GM18873 (cell line): ENCODE measurements at regions not wholly inside any gene's neighbourhood (a gene's known extent, or its start where the extent isn't known, plus 50 kb on each side); places are given as distances from the start of the nearest gene placed in this dataset.
"Not testable (repeated sequence)": the region's sequence is repeated elsewhere in the genome, so short reads cannot be mapped to it uniquely, and the experiment has no call there.

Experiments
- ATAC-seq: cut with Tn5 transposase; IDR thresholded peaks from one replicate; pipeline ENCODE4 v1.9.1; 2021; ENCODE audit warnings: mild to moderate bottlenecking, moderate library complexity, moderate number of reproducible peaks; ENCODE audit not compliant: unreplicated experiment, low FRiP score

- ATAC-seq: no peak
Observed at GRCh38 chr13:52931539-52932431, 83.3 kb upstream of the PCDH8 start.

DNA sequence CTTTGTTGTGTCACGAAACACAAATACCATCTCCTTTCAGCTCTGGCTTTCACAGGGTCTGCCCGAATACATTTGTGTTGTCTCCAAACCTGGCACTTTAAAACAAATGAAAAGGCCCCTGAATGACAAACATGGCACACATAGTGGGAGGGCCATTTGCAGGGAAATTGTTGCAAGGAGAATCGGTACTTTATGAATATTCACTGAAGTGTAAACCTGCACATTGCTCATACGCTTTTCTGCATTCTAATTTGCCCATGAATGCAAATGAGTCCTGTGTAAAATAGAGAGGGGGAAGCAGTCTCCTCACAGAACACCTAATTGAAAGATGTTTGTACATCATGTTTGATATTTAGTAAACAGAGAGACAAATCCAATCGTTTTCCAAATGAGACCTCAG lies 82.7 kb upstream of the PCDH8 start:
- no peak for ATAC-seq

DNA sequence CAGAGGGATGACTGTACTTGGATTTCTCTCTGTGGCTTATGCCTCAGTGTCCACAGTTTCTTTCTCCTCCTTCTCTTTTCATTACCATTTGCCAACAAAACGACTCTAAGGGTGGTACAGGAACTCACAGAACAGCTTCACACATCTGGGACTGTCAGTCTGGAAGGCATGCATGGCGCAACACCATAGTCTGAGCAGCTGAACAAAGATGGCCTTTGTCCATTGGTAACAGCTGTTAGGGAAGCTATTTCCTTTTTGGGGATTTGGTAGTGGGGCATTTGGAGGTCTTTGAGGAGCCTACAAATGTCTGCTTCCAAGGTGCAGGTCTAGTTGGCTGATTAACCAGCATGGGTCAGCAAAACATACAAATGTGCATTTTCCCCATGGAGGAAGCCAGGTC lies 81.4 kb upstream of the PCDH8 start:
- ATAC-seq: no peak

GRCh38 chr13:52926971-52927370 lies 78.5 kb upstream of the PCDH8 start:
- no peak for ATAC-seq

- no peak for ATAC-seq
Observed at GRCh38 chr13:52925775-52926285, 77.4 kb upstream of the PCDH8 start.

- no peak for ATAC-seq
Observed at GRCh38 chr13:52925251-52925650, 76.8 kb upstream of the PCDH8 start.

DNA sequence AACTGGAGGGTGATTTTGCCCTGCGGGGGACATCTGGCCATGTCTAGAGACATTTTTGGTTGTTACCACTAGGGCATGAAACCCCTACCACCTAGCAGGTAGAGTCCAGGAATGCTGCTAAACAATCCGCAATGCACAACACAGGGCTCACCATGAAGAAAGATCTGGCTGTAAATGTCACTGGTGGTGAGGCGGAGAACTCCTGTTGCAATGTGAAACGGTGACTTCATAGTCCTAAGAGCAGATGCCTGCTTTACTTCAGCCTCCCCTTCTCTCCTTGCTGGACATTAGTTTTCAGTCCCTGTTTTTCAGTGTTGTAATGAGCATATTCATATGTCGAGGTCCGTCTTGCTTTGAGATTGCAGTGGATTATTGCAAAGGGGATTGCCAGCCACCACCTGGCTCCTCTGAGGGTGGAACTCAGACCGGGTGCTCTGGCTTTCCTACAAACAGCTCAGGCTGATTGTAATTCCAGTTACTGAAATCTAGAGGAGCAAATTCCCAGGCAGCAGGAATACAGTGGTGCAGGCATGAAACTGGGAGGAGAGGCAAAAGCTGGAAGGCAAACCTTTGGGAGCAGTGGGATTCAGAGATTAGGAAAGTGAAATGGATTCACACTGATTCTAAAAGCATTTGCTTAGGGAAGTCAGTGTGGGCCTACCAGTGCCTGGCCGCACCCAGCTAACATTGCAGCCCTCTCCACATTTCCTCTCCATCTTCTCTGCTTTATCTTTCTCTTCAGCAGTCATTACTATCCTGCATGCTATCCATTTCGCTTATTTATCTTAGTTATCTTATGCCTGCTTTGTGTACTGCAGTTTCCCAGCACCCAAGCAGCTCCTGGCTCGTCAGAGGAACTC lies 76.1 kb upstream of the PCDH8 start:
- no peak for ATAC-seq

DNA sequence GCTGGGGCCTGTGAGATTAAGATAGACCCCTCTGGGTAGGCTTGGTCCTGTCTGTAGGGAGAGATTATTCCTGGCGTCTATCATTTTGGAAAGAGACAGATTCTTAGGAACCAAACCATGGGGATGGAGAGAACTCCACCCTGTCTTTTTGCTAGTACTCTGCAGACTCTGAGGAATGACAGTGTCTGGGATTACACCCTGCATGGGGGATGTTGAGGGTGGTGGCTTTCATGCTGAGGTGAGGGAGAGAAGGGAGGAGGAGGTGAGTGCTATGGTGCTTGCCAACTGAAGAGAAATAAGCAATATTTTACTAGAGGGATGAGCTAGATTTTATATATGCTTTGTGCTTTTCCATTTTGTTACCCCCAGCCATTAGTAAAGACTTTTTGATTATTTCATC lies 74.5 kb upstream of the PCDH8 start:
- ATAC-seq: no peak

DNA sequence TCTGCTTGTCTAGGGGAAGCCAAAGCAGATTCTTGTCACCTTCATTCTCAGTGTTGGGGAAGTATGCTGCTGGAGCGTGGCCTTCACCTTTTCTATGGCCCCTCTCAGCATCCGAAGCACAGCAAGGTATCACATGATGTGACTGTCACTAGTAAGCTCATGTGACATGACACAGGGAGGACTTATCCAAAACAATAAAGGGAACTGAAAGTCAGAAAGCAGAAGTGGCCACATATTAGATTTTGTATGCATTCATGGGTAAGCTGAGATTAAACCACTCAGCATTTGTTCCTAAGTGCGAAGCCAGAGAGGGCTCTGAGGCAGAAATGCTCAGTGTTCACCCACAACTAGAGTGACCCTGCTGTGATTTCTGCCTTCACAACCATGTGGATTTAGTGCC lies 72.8 kb upstream of the PCDH8 start:
- peak; percentile 95 for ATAC-seq

DNA sequence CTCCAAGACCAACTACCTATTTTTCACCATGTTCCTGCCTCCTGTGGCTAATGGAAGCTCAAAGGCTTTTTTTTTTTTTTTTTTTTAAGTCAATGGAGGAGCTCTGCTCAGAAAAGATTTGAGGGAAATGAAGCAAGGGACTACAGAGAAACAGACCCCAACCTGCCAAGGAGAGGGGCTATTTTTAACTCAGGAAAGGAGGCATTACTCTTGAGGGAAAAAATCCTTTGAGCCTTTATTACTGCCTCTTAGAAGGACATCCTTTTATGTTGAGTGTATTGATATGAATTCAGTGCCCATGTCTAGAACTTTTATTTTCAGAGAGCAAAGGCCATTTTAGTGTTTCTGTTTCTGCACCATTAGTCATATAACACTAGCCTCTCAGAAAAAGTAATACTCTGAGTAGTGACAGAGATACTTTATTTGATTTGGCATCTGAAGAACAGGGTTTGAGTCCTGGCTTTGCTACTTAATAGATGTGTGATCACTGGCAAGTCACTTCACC lies 68.1 kb upstream of the PCDH8 start:
- ATAC-seq: no peak

GRCh38 chr13:52911340-52911739 lies 62.9 kb upstream of the PCDH8 start:
- no peak for ATAC-seq

GRCh38 chr13:52910318-52910717 lies 61.9 kb upstream of the PCDH8 start:
- not testable (repeated sequence) for ATAC-seq

DNA sequence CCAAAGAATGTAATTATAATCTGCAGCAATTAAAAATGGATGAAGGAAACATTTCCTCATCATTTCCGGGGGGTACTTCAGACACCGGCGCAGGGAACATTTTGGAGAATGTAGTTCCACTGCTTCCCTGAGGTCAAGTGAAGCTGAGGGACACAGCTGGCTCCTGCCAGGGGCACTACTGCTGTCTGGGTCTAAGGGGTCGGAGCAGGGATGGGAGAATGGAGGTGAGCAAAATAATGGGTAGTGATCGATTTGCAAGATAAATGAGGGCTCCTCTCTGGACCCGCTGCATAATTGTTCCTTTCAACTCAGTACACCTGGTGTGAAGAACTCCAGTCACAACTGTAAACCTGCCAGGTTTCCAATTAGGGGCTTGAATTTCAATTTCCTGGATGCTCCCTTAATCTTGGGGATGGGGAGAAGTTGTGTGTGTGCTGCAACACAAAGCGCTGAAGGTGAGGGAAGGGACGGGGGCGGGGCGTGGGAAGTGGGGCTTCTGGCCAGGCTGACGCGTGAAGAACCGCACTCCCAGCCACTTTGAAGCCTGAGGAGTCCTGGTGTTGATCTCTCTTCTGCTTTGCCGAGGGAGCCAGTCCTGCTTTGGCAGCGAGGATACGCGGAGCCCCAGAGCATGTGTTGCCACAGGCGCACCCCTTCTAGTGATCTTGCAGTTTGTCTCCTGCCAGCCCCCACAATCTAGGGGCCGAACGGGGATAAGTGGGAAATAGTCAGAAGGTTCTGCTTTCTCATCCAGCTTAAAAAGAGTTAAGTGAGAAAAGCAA lies 57.9 kb upstream of the PCDH8 start:
- ATAC-seq: no peak

DNA sequence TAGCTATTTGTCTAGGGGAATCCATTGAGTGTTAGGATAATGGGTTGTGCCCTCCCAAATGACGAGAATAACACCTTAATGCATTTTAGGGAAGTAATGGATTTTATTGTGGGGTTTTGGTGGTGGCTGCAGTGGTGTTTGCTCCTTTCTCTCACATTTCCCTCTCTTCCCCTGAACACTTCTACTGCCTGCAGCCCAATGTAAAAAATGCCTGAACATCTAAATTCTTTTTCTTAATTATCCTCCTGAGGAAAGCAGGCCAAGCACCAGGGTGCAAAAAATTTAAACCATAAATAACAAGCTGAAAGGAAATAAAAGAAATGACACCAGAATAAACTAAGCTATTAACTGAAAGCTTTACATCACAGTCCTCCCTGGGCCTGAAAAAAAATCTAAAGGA lies 57.3 kb upstream of the PCDH8 start:
- ATAC-seq: no peak

- peak; percentile 88 for ATAC-seq
Observed at GRCh38 chr13:52903320-52903719, 54.9 kb upstream of the PCDH8 start.

DNA sequence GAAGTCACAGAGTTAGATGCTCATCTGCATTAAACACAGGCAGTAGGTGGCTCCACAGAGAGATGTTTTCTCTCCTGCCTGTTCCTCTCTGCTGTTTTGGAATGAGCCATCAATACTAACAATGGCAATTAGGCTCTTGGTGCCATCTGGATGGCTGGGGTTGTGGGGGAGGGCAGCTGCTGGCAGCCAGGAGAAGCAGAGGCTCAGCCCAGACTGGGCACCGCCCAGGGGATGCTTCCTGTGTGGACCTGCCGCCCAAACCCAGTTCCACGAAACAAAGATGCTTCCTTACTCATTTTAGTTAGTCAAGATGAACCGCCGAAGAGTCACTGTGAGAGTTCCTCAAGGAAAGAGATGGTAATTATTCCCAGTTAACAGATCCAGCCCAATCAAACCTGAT lies 50.8 kb upstream of the PCDH8 start:
- ATAC-seq: no peak
